Fibroblast of lung (primary cell): ENCODE measurements at regions not wholly inside any gene's neighbourhood (a gene's known extent, or its start where the extent isn't known, plus 50 kb on each side); places are given as distances from the start of the nearest gene placed in this dataset.

ENCODE experiments used
- EZH2 ChIP-seq: IDR thresholded peaks from 2 replicates; pipeline ENCODE4 v1.5.1; 2012; ENCODE audit warnings: low read length, control low read depth, mild to moderate bottlenecking; ENCODE audit errors: missing control alignments
- TF ChIP-seq, protein P1 (sequence below), 2 donors: IDR thresholded peaks in 1 of 2; conservative IDR thresholded peaks in 1 of 2; 1 replicate in 1 of 2; 2 replicates in 1 of 2; pipeline ENCODE4 v1.5.1; 2011 to 2012; ENCODE audit warnings: low read length in 2 of 2, control low read depth in 1 of 2, inconsistent platforms in 1 of 2, low read depth in 1 of 2, mild to moderate bottlenecking in 1 of 2

DNA sequence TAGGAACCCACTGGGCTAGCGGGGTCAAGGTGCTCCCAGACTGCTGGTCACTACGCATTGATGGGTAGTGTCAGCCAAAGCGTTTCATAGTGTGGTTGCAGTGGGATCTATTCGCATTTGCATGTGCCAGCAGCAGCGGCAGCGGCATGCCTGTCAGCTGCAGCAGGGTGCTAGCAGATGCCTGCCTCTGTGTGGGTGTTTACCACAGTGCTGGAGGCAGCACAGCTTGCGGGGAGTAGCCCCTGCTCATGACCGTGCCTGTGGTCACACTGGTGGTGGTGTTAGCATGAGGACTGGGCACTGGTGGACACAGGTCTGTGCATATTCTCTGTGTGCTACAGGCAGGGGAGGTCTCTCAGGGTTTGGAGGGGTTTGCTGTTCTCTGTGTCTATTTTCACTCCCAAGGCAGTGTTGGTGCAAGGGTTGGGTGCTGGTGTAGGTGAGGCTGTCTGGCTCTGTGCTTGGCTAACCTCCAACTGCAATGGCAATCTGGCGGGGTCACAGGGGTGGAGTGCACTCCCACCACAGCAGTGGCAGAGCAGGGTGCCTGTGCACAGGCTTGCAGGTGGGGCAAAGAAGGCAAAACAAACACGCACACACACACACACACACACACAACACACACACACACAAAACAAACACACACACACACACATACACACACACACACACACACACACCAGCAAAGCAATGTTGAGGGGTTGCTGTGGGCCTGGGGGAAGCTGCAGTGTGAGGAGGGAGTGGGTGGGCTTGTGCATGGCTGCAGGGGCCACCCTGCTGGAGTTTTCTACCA is 184.4 kb downstream of the GLUD2 start:
- no peak for TF ChIP-seq EZH2
- TF ChIP-seq, protein P1, sequence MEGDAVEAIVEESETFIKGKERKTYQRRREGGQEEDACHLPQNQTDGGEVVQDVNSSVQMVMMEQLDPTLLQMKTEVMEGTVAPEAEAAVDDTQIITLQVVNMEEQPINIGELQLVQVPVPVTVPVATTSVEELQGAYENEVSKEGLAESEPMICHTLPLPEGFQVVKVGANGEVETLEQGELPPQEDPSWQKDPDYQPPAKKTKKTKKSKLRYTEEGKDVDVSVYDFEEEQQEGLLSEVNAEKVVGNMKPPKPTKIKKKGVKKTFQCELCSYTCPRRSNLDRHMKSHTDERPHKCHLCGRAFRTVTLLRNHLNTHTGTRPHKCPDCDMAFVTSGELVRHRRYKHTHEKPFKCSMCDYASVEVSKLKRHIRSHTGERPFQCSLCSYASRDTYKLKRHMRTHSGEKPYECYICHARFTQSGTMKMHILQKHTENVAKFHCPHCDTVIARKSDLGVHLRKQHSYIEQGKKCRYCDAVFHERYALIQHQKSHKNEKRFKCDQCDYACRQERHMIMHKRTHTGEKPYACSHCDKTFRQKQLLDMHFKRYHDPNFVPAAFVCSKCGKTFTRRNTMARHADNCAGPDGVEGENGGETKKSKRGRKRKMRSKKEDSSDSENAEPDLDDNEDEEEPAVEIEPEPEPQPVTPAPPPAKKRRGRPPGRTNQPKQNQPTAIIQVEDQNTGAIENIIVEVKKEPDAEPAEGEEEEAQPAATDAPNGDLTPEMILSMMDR (conservative IDR thresholded peaks at IDR 0.05 in 1 of 2, IDR thresholded peaks at IDR 0.05 in 1 of 2; ENCODE audit: low read depth in 1 of 2, low read length in 2 of 2), result no peak
